Right lobe of liver (tissue), 6 donors: ENCODE measurements at regions not wholly inside any gene's neighbourhood (a gene's known extent, or its start where the extent isn't known, plus 50 kb on each side); places are given as distances from the start of the nearest gene placed in this dataset.

Experiments used
- ATAC-seq, 4 donors: fragments of 200-7000 bp; cut with Tn5 transposase; one replicate each; pipeline ENCODE4 v1.9.1; 2020; ENCODE audit warnings: mild to moderate bottlenecking in 4 of 4, moderate library complexity in 4 of 4
- DNase-seq, 3 donors: peaks; one replicate each; pipeline ENCODE4 v3.0.0-alpha.2; 2020
- H3K27ac ChIP-seq, 3 donors: fragments of 200-600 bp; one replicate each; pipeline ENCODE4 v1.8.0; 2022
- H3K27me3 ChIP-seq, 2 donors: fragments of 200-600 bp; one replicate each; pipeline ENCODE4 v1.8.0; 2022
- H3K36me3 ChIP-seq, 4 donors: fragments of 200-600 bp; sonication (generic) in 1 of 4; one replicate each; pipeline versions ENCODE4 v1.5.1 to v1.8.0; 2017 to 2022; ENCODE audit warnings: control low read depth in 1 of 4
- H3K4me1 ChIP-seq, 4 donors: fragments of 200-600 bp; sonication (generic) in 1 of 4; one replicate each; pipeline versions ENCODE4 v1.5.1 to v1.8.0; 2017 to 2022; ENCODE audit warnings: control low read depth in 1 of 4
- H3K4me3 ChIP-seq, 3 donors: fragments of 200-600 bp; one replicate each; pipeline ENCODE4 v1.8.0; 2022
- H3K9me3 ChIP-seq, 4 donors: fragments of 200-600 bp; sonication (generic) in 1 of 4; one replicate each; pipeline versions ENCODE4 v1.5.1 to v1.8.0; 2017 to 2022; ENCODE audit warnings: control low read depth in 1 of 4
- CTCF ChIP-seq, 4 donors: fragments of 200-600 bp in 3 of 4; fragments of 450-650 bp in 1 of 4; IDR thresholded peaks; one replicate each; pipeline versions ENCODE4 v1.5.1 to v1.8.0; 2016 to 2022; ENCODE audit warnings: antibody characterized with exemption in 4 of 4, mild to moderate bottlenecking in 2 of 4
- POLR2A ChIP-seq: fragments of 450-650 bp; IDR thresholded peaks from one replicate; pipeline ENCODE4 v1.6.1; 2017; ENCODE audit warnings: antibody characterized with exemption, mild to moderate bottlenecking
- WGBS: methylation state at CpG from one replicate; pipeline ENCODE4 v1.1.6; 2018; ENCODE audit warnings: low coverage, low lambda C conversion rate; ENCODE audit not compliant: insufficient coverage; ENCODE audit errors: missing lambda C conversion rate; 5-methylcytosine and 5-hydroxymethylcytosine counted together
- intact Hi-C, 2 donors: fragments of 100-400 bp; cut with DNase I; formaldehyde crosslinking; loops; one replicate each; pipeline versions ENCODE4 v1.11.2 to v1.14.1; 2022
- donor health status: DM: no; HTN: yes; CAD: no.
- donor health status: DM: no; HTN: no; CAD: no.
- donor health status: DM: no; HTN: no; CAD: no.
- donor health status: DM: no; HTN: yes; CAD: no.
- donor health status: DM: no; HTN: yes; CAD: no.

- Histone ChIP-seq H3K4me3 (no peak overlapping the region), H3K9me3 (no peaks in the 10 kb centered on the region), H3K27ac (no peak overlapping the region), H3K27me3 (no peaks in the 10 kb centered on the region), H3K36me3 (no peaks in the 10 kb centered on the region), H3K4me1 (peaks cover 0 to 7% (median 0%) of the 10 kb centered on the region in 4 donors)
- WGBS, result 94% methylated on average over 3 of the region's 4 CpGs
- intact Hi-C loops, result no loop called here
- ATAC-seq, result no peak
- no peak for DNase-seq
- TF ChIP-seq CTCF (IDR thresholded peaks at IDR 0.05) (no peak), POLR2A (no peak)
Measured at GRCh38 chr9:84402517-84402916, 62.0 kb upstream of the SLC28A3 start.

- ATAC-seq (peak; percentile 92 to 97 (median 94)), DNase-seq (peak in 2 of 3 donors; percentile 25 to 55)
- H3K4me3 ChIP-seq, result no peak overlapping the region
- no peak for TF ChIP-seq POLR2A
- no peak for TF ChIP-seq CTCF (IDR thresholded peaks at IDR 0.05)
- WGBS, result 36% methylated on average over 3 of the region's 3 CpGs
- no peaks in the 10 kb centered on the region for H3K36me3 ChIP-seq
- no peaks in the 10 kb centered on the region for H3K9me3 ChIP-seq
- no peaks in the 10 kb centered on the region for H3K27me3 ChIP-seq
- no peak overlapping the region for H3K27ac ChIP-seq
- intact Hi-C loops, result no loop called here
- H3K4me1 ChIP-seq, result peaks cover 0 to 7% (median 0%) of the 10 kb centered on the region in 4 donors
Measured at GRCh38 chr9:84403288-84403687, 62.7 kb upstream of the SLC28A3 start.

- Histone ChIP-seq H3K36me3 (no peaks in the 10 kb centered on the region), H3K27ac (no peak overlapping the region), H3K9me3 (no peaks in the 10 kb centered on the region), H3K4me3 (no peak overlapping the region), H3K4me1 (peaks cover 0 to 7% (median 0%) of the 10 kb centered on the region in 4 donors), H3K27me3 (no peaks in the 10 kb centered on the region)
- 25% methylated on average over 6 of the region's 8 CpGs for WGBS
- intact Hi-C loops, result no loop called here
- ATAC-seq (peak; percentile 24 to 55 (median 28)), DNase-seq (no peak)
- no peak for TF ChIP-seq POLR2A
- TF ChIP-seq CTCF (IDR thresholded peaks at IDR 0.05), result peak; percentile 29 to 67 (median 50)
Measured at GRCh38 chr9:84404095-84404686, 63.6 kb upstream of the SLC28A3 start.

- no peaks in the 10 kb centered on the region for H3K27me3 ChIP-seq
- peaks cover 0 to 7% (median 0%) of the 10 kb centered on the region in 4 donors for H3K4me1 ChIP-seq
- no peak for TF ChIP-seq CTCF (IDR thresholded peaks at IDR 0.05)
- no peak for TF ChIP-seq POLR2A
- H3K27ac ChIP-seq, result no peak overlapping the region
- no peaks in the 10 kb centered on the region for H3K36me3 ChIP-seq
- WGBS, result 87% methylated on average over 4 of the region's 4 CpGs
- no peak for DNase-seq
- H3K9me3 ChIP-seq, result no peaks in the 10 kb centered on the region
- no peak for ATAC-seq
- intact Hi-C loops, result no loop called here
- H3K4me3 ChIP-seq, result no peak overlapping the region
Measured at GRCh38 chr9:84405667-84406066, 65.1 kb upstream of the SLC28A3 start.
